ENCODE measurements at regions not wholly inside any gene's neighbourhood (a gene's known extent, or its start where the extent isn't known, plus 50 kb on each side); places are given as distances from the start of the nearest gene placed in this dataset.
"Not testable (repeated sequence)": the region's sequence is repeated elsewhere in the genome, so short reads cannot be mapped to it uniquely, and the experiment has no call there.

DNA sequence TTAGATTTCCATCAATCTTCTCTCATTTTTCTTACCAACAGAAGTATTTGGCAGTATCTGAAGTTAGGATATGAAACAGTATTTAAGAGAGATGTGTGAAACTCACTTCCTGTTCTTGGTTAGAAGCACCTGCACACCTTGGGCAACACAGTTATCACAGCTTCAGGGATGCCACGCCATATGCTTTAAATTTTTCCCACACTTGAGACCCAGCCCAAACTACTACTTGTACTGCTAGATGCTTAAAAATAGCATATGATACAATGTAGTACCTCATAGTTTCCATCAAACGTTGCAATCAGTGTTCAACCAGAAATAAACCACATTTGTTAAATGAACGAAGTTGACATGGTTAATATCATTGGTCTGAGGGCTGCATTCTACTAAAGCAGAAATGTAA lies 725.1 kb upstream of the FRG1 start:
- DNase-seq, result no peak

- no peak for DNase-seq
These were observed 719.0 kb upstream of the FRG1 start for GRCh38 chr4:189221691-189222090.

GRCh38 chr4:189228726-189229125 lies 711.9 kb upstream of the FRG1 start:
- no peak for DNase-seq

DNA sequence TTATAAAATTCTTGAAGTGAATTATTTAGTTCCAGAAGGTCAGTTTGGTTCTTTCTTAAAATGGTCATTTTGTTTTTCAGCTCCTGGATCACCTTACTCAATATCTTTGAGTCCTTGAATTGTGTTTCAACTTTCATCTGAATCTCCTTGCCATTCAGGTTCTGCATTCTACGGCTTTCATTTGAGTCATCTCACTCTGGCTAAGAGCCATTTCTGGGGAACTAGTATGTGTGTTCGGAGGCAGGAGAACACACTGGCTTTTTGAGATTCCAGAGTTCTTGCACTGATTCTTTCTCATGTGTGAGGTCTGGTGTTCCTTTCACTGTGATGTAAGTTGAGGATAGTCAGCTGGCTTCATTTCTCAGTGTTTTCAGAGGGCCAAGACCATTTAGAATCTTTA lies 708.4 kb upstream of the FRG1 start:
- no peak for DNase-seq

DNA sequence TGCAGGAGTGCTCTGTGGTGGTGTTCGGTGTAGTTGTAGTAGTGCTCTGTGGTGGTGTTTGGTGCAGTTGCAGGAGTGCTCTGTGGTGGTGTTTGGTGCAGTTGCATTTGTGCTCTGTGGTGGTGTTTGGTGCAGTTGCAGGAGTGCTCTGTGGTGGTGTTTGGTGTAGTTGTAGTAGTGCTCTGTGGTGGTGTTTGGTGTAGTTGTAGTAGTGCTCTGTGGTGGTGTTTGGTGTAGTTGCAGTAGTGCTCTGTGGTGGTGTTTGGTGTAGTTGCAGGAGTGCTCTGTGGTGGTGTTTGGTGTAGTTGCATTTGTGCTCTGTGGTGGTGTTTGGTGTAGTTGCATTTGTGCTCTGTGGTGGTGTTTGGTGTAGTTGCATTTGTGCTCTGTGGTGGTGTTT lies 706.9 kb upstream of the FRG1 start:
- not testable (repeated sequence) for DNase-seq

GRCh38 chr4:189234948-189235347 lies 705.7 kb upstream of the FRG1 start:
- not testable (repeated sequence) for DNase-seq

- DNase-seq, result no peak
These were observed 705.1 kb upstream of the FRG1 start for GRCh38 chr4:189235599-189235998.

GRCh38 chr4:189236321-189236720 lies 704.4 kb upstream of the FRG1 start:
- DNase-seq, result not testable (repeated sequence)

DNA sequence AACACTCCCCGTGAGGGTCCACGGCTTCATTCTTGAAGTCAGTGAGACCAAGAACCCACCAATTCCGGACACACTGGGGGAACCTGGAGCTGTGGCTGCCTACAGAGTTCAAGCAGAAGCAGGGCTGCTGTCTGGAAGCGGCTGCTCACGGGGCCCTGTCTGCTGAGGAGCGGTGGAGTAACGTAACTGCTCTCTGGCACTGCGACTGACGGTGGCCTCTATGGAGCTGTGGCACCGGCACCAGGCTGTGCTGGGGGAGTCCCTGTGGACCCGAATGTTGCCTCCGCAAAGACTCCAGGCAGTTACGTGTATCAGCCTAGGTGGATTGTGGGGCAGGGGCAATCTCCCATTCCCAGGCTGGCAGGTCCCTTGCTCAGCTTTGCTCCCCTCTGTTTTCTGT lies 703.3 kb upstream of the FRG1 start:
- DNase-seq, result no peak

GRCh38 chr4:189255636-189256035 lies 685.0 kb upstream of the FRG1 start:
- no peak for DNase-seq

DNA sequence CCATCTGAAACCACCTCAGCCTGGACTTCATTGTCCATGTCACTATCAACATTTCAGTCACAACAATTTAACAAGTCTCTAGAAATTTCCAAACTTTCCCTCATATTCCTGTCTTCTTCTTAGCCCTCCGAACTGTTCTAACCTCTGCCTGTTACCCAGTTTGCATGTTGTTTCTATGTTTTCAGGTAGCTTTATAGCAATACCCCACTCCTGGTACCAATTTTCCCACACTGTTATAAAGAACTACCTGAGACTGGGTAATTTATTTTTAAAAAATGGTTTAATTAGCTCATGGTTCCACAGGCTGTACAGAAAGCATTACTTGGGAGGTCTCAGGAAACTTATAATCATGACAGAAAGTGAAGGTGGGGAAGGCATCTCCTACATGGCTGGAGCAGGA lies 679.2 kb upstream of the FRG1 start:
- DNase-seq, result no peak

- no peak for DNase-seq
These were observed 675.2 kb upstream of the FRG1 start for GRCh38 chr4:189265515-189265914.

DNA sequence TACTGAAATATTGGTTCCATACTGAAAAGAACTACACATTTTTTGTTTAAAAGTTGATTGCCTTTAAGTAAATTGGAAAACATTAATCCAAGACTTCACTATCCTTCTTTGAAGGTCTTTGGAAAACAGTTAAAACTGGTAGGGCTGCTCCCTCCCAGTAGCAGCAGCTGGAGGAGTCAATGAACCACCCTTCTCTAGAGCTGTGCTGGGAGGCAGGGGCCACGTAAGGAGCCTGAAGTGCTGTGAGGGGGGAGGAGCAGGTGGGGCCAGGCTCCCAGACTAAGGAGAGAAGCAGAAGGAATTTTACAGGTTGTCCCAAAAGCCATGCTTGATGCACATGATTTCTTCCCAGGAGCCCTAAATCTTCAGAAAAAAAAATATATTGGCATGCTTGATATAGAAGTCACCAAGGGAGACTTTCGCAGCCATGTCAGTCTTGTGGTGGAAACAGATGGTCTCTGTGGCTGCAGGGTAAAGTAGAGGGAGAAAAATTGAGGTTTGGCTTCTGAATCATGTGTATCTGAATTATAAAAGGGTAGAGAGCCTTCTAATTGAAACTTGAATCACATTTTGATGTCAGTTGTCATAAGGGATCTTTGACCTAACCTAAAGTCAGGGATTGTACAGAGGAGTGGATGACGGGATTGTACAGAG lies 673.2 kb upstream of the FRG1 start:
- no peak for DNase-seq

DNA sequence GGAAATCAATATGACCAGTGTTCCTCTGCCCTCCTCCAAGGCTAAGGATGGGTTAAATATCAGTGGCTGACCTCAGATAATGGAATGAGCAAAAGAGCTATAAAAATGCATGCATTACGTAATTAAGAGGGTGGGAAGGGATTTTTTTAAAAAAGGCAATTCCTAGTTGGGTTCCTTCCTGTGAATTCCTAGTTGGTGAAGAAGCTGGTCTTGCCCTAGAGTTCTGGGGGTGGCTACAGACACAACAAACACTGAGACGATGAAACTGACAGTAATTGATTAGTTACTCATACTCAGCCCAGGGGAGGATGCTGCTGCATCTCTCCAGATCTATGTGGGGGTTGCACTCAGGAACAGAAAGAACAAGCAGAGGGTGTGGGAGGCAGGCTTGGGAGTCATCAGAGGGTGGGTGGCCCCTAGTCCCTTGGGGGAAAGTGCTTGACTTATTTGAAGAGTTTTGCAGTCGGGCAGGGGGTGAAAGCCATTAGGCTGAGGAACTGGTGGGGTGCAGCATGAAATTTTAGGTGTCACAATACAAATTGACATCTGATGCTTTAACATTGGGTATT lies 662.0 kb upstream of the FRG1 start:
- DNase-seq, result no peak

GRCh38 chr4:189279188-189279587 lies 661.5 kb upstream of the FRG1 start:
- no peak for DNase-seq

GRCh38 chr4:189285377-189285776 lies 655.3 kb upstream of the FRG1 start:
- no peak for DNase-seq

DNA sequence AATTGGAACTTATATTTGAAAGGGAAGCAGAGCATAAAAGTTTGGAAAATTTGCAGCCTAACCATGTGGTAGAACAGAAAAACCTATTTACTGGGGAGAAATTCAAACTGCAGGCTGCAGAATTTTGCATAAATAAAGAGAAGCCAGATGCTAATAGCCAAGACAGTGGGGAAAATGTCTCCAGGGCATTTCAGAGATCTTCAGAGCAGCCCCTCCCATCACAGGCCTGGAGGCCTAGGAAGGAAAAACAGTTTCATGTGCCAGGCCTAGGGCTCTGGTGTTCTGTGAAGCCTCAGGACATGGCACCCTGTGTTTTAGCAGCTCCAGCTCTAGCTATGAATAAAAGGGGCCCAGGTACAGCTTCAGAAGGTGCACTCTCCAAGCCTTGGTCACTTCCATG lies 648.7 kb upstream of the FRG1 start:
- DNase-seq, result no peak

- no peak for DNase-seq
These were observed 647.2 kb upstream of the FRG1 start for GRCh38 chr4:189293459-189293858.

GRCh38 chr4:189294574-189294973 lies 646.1 kb upstream of the FRG1 start:
- no peak for DNase-seq

DNA sequence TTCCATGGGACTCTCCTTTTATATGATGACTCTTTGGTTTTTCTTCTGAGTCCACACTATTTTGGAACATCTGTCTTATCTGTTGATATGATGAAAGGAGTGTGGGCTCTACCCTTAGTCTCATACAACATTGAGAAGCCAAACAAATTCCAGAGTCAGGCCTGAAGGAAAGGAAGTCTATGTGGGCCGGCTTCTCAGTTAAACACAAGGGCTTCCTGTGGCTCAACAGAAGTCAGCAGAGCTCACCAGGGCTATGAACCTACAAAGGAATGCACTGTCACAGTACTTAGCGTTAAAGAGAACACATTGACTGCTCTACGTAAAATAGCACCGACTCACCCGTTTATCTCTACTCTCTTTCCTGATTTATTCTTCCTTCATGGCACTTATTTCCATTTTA lies 641.0 kb upstream of the FRG1 start:
- no peak for DNase-seq

GRCh38 chr4:189301692-189302091 lies 639.0 kb upstream of the FRG1 start:
- DNase-seq, result no peak

DNA sequence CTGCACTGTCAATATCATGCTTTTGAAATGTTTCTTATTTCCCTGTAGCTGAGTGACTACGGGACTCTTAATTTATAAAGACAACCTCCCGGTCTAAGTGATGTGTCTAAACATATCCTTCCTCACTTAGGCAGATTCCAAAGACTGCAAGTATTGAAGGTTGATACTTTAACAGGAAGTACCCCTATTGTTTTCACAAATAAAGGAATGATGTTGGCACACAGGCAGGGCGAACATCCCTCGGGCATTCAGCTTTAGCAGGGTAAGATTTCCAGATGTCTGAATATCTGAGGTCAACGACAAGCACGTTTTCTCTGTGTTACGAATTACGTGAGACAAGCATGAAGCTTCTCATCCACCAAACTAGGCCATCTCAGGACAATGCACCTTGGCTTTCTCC lies 638.0 kb upstream of the FRG1 start:
- no peak for DNase-seq

DNA sequence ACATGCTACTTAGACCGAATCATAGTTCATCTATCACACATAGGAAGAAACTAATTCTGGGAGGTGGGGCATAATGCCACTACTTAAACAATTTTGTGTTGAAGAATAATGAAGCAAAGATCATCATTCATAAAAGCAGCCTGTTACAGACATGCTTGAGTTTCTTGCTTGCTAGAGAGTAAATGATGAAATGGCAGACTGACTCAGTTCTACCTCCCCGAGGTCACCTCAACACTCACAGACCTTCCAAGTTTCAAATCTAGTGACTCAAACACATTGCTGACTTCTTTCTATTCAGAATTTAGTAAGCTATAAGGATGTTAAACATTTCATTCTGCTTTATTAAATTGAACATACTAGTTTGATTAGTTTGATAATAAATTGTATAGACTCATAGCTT lies 636.5 kb upstream of the FRG1 start:
- DNase-seq, result no peak

- no peak for DNase-seq
These were observed 635.9 kb upstream of the FRG1 start for GRCh38 chr4:189304809-189305208.

GRCh38 chr4:189305500-189305899 lies 635.2 kb upstream of the FRG1 start:
- DNase-seq, result no peak
